ENCODE measurements at regions not wholly inside any gene's neighbourhood (a gene's known extent, or its start where the extent isn't known, plus 50 kb on each side); places are given as distances from the start of the nearest gene placed in this dataset.
"Not testable (repeated sequence)": the region's sequence is repeated elsewhere in the genome, so short reads cannot be mapped to it uniquely, and the experiment has no call there.

GRCh38 chr3:178209618-178210017, 326.6 kb upstream of the KCNMB2 start:
- POLR2A ChIA-PET (ENCODE audit: low non-redundant PET); H3K27ac ChIP-seq (ENCODE audit: low read depth, low read length, poor library complexity, severe bottlenecking); BruUV-seq (replicated peaks); DNase-seq (ENCODE audit: low spot score); H3K27me3 ChIP-seq (replicated peaks; ENCODE audit: insufficient read depth, low read depth, low read length, poor library complexity); H3K36me3 ChIP-seq (ENCODE audit: insufficient read depth, low read length, poor library complexity, severe bottlenecking); CTCF ChIA-PET; H3K4me3 ChIP-seq (ENCODE audit: low read depth, low read length, poor library complexity, severe bottlenecking); H3K4me1 ChIP-seq (ENCODE audit: insufficient read depth, low read length, poor library complexity, severe bottlenecking); H3K9me3 ChIP-seq (ENCODE audit: low read depth, low read length, poor library complexity, severe bottlenecking); intact Hi-C loops (cut with micrococcal nuclease; ENCODE audit: unreplicated experiment): not testable (repeated sequence)

DNA sequence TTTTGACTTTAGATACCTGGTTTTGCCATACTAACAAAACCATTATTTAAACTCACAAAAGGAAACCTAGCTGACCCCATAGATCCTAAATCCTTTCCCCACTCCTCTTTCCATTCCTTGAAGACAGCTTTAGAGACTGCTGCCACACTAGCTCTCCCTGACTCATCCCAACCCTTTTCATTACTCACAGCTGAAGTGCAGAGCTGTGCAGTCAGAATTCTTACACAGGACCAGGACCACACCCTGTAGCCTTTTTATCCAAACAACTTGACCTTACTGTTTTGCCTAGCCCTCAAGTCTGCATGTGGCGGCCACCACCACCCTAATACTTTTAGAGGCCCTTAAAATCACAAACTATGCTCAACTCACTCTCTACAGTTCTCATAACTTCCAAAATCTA, 325.1 kb upstream of the KCNMB2 start:
- H3K4me3 ChIP-seq (ENCODE audit: low read depth, low read length, poor library complexity, severe bottlenecking); intact Hi-C loops (cut with micrococcal nuclease; ENCODE audit: unreplicated experiment); POLR2A ChIA-PET (ENCODE audit: low non-redundant PET); H3K36me3 ChIP-seq (ENCODE audit: insufficient read depth, low read length, poor library complexity, severe bottlenecking); H3K9me3 ChIP-seq (ENCODE audit: low read depth, low read length, poor library complexity, severe bottlenecking); H3K4me1 ChIP-seq (ENCODE audit: insufficient read depth, low read length, poor library complexity, severe bottlenecking); CTCF ChIA-PET; H3K27ac ChIP-seq (ENCODE audit: low read depth, low read length, poor library complexity, severe bottlenecking); BruUV-seq (replicated peaks); H3K27me3 ChIP-seq (replicated peaks; ENCODE audit: insufficient read depth, low read depth, low read length, poor library complexity); DNase-seq (ENCODE audit: low spot score): not testable (repeated sequence)

- no peak for DNase-seq (ENCODE audit: low spot score)
- ChIA-PET CTCF (no interaction called here), POLR2A (ENCODE audit: low non-redundant PET) (no interaction called here)
- TF ChIP-seq EZH2 (IDR thresholded peaks at IDR 0.05; ENCODE audit: borderline replicate concordance, low read depth, low read length, poor library complexity, severe bottlenecking), result no peak
- intact Hi-C loops (cut with micrococcal nuclease; ENCODE audit: unreplicated experiment), result no loop called here
- no peaks in the 10 kb centered on the region for H3K9me3 ChIP-seq (ENCODE audit: low read depth, low read length, poor library complexity, severe bottlenecking)
- H3K4me1 ChIP-seq (ENCODE audit: insufficient read depth, low read length, poor library complexity, severe bottlenecking), result no peaks in the 10 kb centered on the region
- no TSS peak for BruUV-seq (replicated peaks)
- no peak overlapping the region for H3K4me3 ChIP-seq (ENCODE audit: low read depth, low read length, poor library complexity, severe bottlenecking)
- H3K36me3 ChIP-seq (ENCODE audit: insufficient read depth, low read length, poor library complexity, severe bottlenecking), result no peaks in the 10 kb centered on the region
- no peak overlapping the region for H3K27ac ChIP-seq (ENCODE audit: low read depth, low read length, poor library complexity, severe bottlenecking)
- no peaks in the 10 kb centered on the region for H3K27me3 ChIP-seq (replicated peaks; ENCODE audit: insufficient read depth, low read depth, low read length, poor library complexity)
Observed at GRCh38 chr3:178217479-178217878, 318.8 kb upstream of the KCNMB2 start.

- BruUV-seq (replicated peaks), result no TSS peak
- H3K9me3 ChIP-seq (ENCODE audit: low read depth, low read length, poor library complexity, severe bottlenecking), result no peaks in the 10 kb centered on the region
- ChIA-PET POLR2A (ENCODE audit: low non-redundant PET) (no interaction called here), CTCF (no interaction called here)
- no peaks in the 10 kb centered on the region for H3K27me3 ChIP-seq (replicated peaks; ENCODE audit: insufficient read depth, low read depth, low read length, poor library complexity)
- H3K27ac ChIP-seq (ENCODE audit: low read depth, low read length, poor library complexity, severe bottlenecking), result no peak overlapping the region
- H3K4me1 ChIP-seq (ENCODE audit: insufficient read depth, low read length, poor library complexity, severe bottlenecking), result no peaks in the 10 kb centered on the region
- TF ChIP-seq EZH2 (IDR thresholded peaks at IDR 0.05; ENCODE audit: borderline replicate concordance, low read depth, low read length, poor library complexity, severe bottlenecking), result no peak
- no peak for TF ChIP-seq CTCF (conservative IDR thresholded peaks at IDR 0.05; ENCODE audit: low read depth, low read length)
- DNase-seq (ENCODE audit: low spot score), result no peak
- intact Hi-C loops (cut with micrococcal nuclease; ENCODE audit: unreplicated experiment), result no loop called here
- H3K4me3 ChIP-seq (ENCODE audit: low read depth, low read length, poor library complexity, severe bottlenecking), result no peak overlapping the region
- no peaks in the 10 kb centered on the region for H3K36me3 ChIP-seq (ENCODE audit: insufficient read depth, low read length, poor library complexity, severe bottlenecking)
Observed at GRCh38 chr3:178218231-178218630, 318.0 kb upstream of the KCNMB2 start.

- DNase-seq (ENCODE audit: low spot score); POLR2A ChIA-PET (ENCODE audit: low non-redundant PET); H3K4me3 ChIP-seq (ENCODE audit: low read depth, low read length, poor library complexity, severe bottlenecking); intact Hi-C loops (cut with micrococcal nuclease; ENCODE audit: unreplicated experiment); CTCF ChIA-PET; H3K9me3 ChIP-seq (ENCODE audit: low read depth, low read length, poor library complexity, severe bottlenecking); H3K27me3 ChIP-seq (replicated peaks; ENCODE audit: insufficient read depth, low read depth, low read length, poor library complexity); H3K27ac ChIP-seq (ENCODE audit: low read depth, low read length, poor library complexity, severe bottlenecking); BruUV-seq (replicated peaks); H3K36me3 ChIP-seq (ENCODE audit: insufficient read depth, low read length, poor library complexity, severe bottlenecking); H3K4me1 ChIP-seq (ENCODE audit: insufficient read depth, low read length, poor library complexity, severe bottlenecking): not testable (repeated sequence)
Observed at GRCh38 chr3:178219661-178220060, 316.6 kb upstream of the KCNMB2 start.

Data from A673 (cell line).